GM12892 (cell line): ENCODE measurements at regions not wholly inside any gene's neighbourhood (a gene's known extent, or its start where the extent isn't known, plus 50 kb on each side); places are given as distances from the start of the nearest gene placed in this dataset.

Source experiments
- POLR2A ChIP-seq: IDR thresholded peaks from 2 replicates; pipeline ENCODE4 v1.6.1; 2011; ENCODE audit warnings: low read depth, low read length, control low read depth
- POLR2AphosphoS5 ChIP-seq: IDR thresholded peaks from 2 replicates; pipeline ENCODE4 v1.6.1; 2011; ENCODE audit warnings: low read depth, low read length, control low read depth
- TAF1 ChIP-seq: IDR thresholded peaks from 2 replicates; pipeline ENCODE4 v1.6.1; 2011; ENCODE audit warnings: low read depth, mild to moderate bottlenecking, control low read depth, low read length, borderline replicate concordance

GRCh38 chr5:81827500-81827899 lies 76.6 kb upstream of the SSBP2 start:
- no peak for TF ChIP-seq POLR2A
- TF ChIP-seq TAF1, result no peak
- no peak for TF ChIP-seq POLR2AphosphoS5
